ENCODE measurements at regions not wholly inside any gene's neighbourhood (a gene's known extent, or its start where the extent isn't known, plus 50 kb on each side); places are given as distances from the start of the nearest gene placed in this dataset.

- Histone ChIP-seq H3K56ac (replicated peaks; ENCODE audit: insufficient read length, low read depth, low read length) (no peak overlapping the region), H3K79me2 (ENCODE audit: control insufficient read depth in 1 of 2, insufficient read depth in 2 of 2, low read length in 2 of 2) (no peaks in the 10 kb centered on the region), H2AK5ac (ENCODE audit: low read depth, low read length) (no peak overlapping the region), H2BK120ac (replicated peaks; ENCODE audit: low read depth, low read length) (no peak overlapping the region), H3K23me2 (ENCODE audit: low read depth, low read length) (no peaks in the 10 kb centered on the region), H3K9me3 (ENCODE audit: insufficient read depth in 2 of 2, low read depth in 1 of 2, low read length in 1 of 2) (no peaks in the 10 kb centered on the region), H3K14ac (ENCODE audit: insufficient read length) (no peak overlapping the region), H3K27ac (ENCODE audit: low read depth, low read length) (no peak overlapping the region), H3K18ac (ENCODE audit: extremely low read depth, low read length) (no peak overlapping the region), H2BK5ac (ENCODE audit: low read depth, low read length) (no peak overlapping the region), H3K4ac (replicated peaks; ENCODE audit: insufficient read length, low read depth, low read length) (no peak overlapping the region), H2BK15ac (ENCODE audit: low read length) (no peak overlapping the region), H3K36me3 (ENCODE audit: control insufficient read depth in 2 of 4, insufficient read depth in 4 of 4, low read length in 3 of 4) (no peaks in the 10 kb centered on the region), H3K4me3 (ENCODE audit: extremely low read depth in 1 of 4, insufficient read depth in 2 of 4, low read depth in 3 of 4, low read length in 4 of 4) (no peak overlapping the region), H3K4me2 (ENCODE audit: insufficient read depth in 1 of 2, low read depth in 2 of 2, low read length in 2 of 2) (no peak overlapping the region), H4K20me1 (replicated peaks in 1 of 2; ENCODE audit: control insufficient read depth in 1 of 2, insufficient read depth in 2 of 2, low read length in 2 of 2) (no peaks in the 10 kb centered on the region), H3K4me1 (replicated peaks in 1 of 4; ENCODE audit: control insufficient read depth in 3 of 4, insufficient read depth in 4 of 4, low read length in 3 of 4) (no peaks in the 10 kb centered on the region), H4K5ac (ENCODE audit: insufficient read length, low read depth, low read length) (no peak overlapping the region), H4K8ac (ENCODE audit: extremely low read depth, insufficient read depth, low read length) (no peak overlapping the region), H3K23ac (ENCODE audit: insufficient read length) (no peak overlapping the region), H3K9ac (replicated peaks in 1 of 4; ENCODE audit: extremely low read depth in 1 of 4, low read depth in 3 of 4, low read length in 3 of 4) (no peak overlapping the region), H4K91ac (replicated peaks; ENCODE audit: insufficient read length, low read length) (no peak overlapping the region), H2AFZ (ENCODE audit: low read length) (no peak overlapping the region), H3K79me1 (ENCODE audit: low read depth, low read length) (no peaks in the 10 kb centered on the region), H2BK20ac (ENCODE audit: low read length) (no peak overlapping the region), H2BK12ac (ENCODE audit: low read depth, low read length) (no peak overlapping the region), H3K27me3 (replicated peaks in 1 of 4; ENCODE audit: control insufficient read depth in 3 of 4, extremely low read depth in 1 of 4, insufficient read depth in 3 of 4, low read length in 3 of 4) (no peaks in the 10 kb centered on the region; a peak in 1 of 7 replicates)
- POLR2A ChIA-PET (ENCODE audit: partially characterized antibody): no interaction called here
- WGBS, 2 experiments (ENCODE audit: extremely low coverage in 1 of 2, insufficient coverage in 1 of 2, insufficient read length in 1 of 2, insufficient replicate concordance in 2 of 2, low coverage in 1 of 2, low lambda C conversion rate in 2 of 2, missing lambda C conversion rate in 1 of 2): 87% methylated on average over 5 of the region's 5 CpGs; no CpG with 5 or more reads in 1 of the 2 experiments
- no peak for TF ChIP-seq MAFK (IDR thresholded peaks at IDR 0.05; ENCODE audit: low read depth, low read length)
- TF ChIP-seq RFX5 (IDR thresholded peaks at IDR 0.05; ENCODE audit: borderline replicate concordance, low read depth, low read length): no peak
- no peak for TF ChIP-seq CBX5 (IDR thresholded peaks at IDR 0.05; ENCODE audit: low read depth, low read length)
- TF ChIP-seq CTCF (IDR thresholded peaks at IDR 0.05; ENCODE audit: control extremely low read depth in 1 of 3, insufficient read depth in 1 of 3, low read depth in 1 of 3, low read length in 3 of 3): peak in 1 of 3 experiments; percentile 24; a peak in 1 of 4 replicates
- FAIRE-seq: no peak
- DNase-seq (ENCODE audit: low read depth in 1 of 2, low spot score in 2 of 2): no peak
- CTCF ChIA-PET (ENCODE audit: partially characterized antibody): no interaction called here
These were observed 582.5 kb downstream of the TSN start for GRCh38 chr2:122338000-122338399.
